Vagina (tissue), 2 donors: ENCODE measurements at regions not wholly inside any gene's neighbourhood (a gene's known extent, or its start where the extent isn't known, plus 50 kb on each side); places are given as distances from the start of the nearest gene placed in this dataset.

Source experiments
- CTCF ChIP-seq, 3 experiments: fragments of 450-650 bp in 2 of 3; fragments of 200-600 bp in 1 of 3; sonication (generic) in 1 of 3; IDR thresholded peaks; one replicate each; pipeline ENCODE4 v1.5.1; 2017 to 2019; ENCODE audit warnings: antibody characterized with exemption in 3 of 3, mild to moderate bottlenecking in 2 of 3, moderate library complexity in 2 of 3
- POLR2A ChIP-seq, 2 donors: fragments of 450-650 bp; IDR thresholded peaks; one replicate each; pipeline ENCODE4 v1.6.1; 2017; ENCODE audit warnings: antibody characterized with exemption in 2 of 2, mild to moderate bottlenecking in 2 of 2, moderate library complexity in 2 of 2

GRCh38 chr1:29450591-29450990 is 214.3 kb downstream of the PTPRU start:
- TF ChIP-seq CTCF (IDR thresholded peaks at IDR 0.05) (no peak), POLR2A (IDR thresholded peaks at IDR 0.05) (no peak)
